Neural cell (in vitro differentiated cells): ENCODE measurements at regions not wholly inside any gene's neighbourhood (a gene's known extent, or its start where the extent isn't known, plus 50 kb on each side); places are given as distances from the start of the nearest gene placed in this dataset.

Source experiments
- H2AFZ ChIP-seq: fragments of 200-600, 300-800 bp; sonication (generic), shearing (Covaris generic); 2 replicates; pipeline ENCODE4 v1.6.0; 2014; ENCODE audit warnings: low read depth, mild to moderate bottlenecking, antibody characterized with exemption, low read length, moderate library complexity
- H3F3A ChIP-seq: fragments of 200-600 bp; shearing (Covaris generic); 2 replicates; pipeline ENCODE4 v1.6.1; 2016; ENCODE audit warnings: mild to moderate bottlenecking, moderate library complexity, mixed read lengths, antibody characterized with exemption, low read length; ENCODE audit not compliant: insufficient read depth, poor library complexity, severe bottlenecking
- H3K27ac ChIP-seq: fragments of 200-600, 300-800 bp; sonication (generic), shearing (Covaris generic); 2 replicates; pipeline ENCODE4 v1.5.1; 2014; ENCODE audit warnings: mild to moderate bottlenecking, low read length, moderate library complexity
- H3K27me3 ChIP-seq: fragments of 300-800, 200-600 bp; sonication (generic), shearing (Covaris generic); 2 replicates; pipeline ENCODE4 v1.6.0; 2014; ENCODE audit warnings: mild to moderate bottlenecking, low read depth, low read length, moderate library complexity; ENCODE audit not compliant: insufficient read depth
- H3K36me3 ChIP-seq: fragments of 300-800, 200-600 bp; sonication (generic), shearing (Covaris generic); 2 replicates; pipeline ENCODE4 v1.5.1; 2014; ENCODE audit warnings: mild to moderate bottlenecking, antibody characterized with exemption, low read length, moderate library complexity; ENCODE audit not compliant: insufficient read depth
- H3K4me2 ChIP-seq: fragments of 300-800, 200-600 bp; sonication (generic), shearing (Covaris generic); 2 replicates; pipeline ENCODE4 v1.6.0; 2014; ENCODE audit warnings: mild to moderate bottlenecking, low read length
- H3K4me3 ChIP-seq: fragments of 300-800, 200-600 bp; sonication (generic), shearing (Covaris generic); 2 replicates; pipeline ENCODE4 v1.5.1; 2014; ENCODE audit warnings: mild to moderate bottlenecking, low read length, moderate library complexity
- H3K79me2 ChIP-seq: fragments of 200-600 bp; shearing (Covaris generic); replicated peaks from 2 replicates; pipeline ENCODE4 v1.6.0; 2014; ENCODE audit warnings: mild to moderate bottlenecking, low read length, moderate library complexity; ENCODE audit not compliant: insufficient read depth
- H3K9ac ChIP-seq: fragments of 300-800, 200-600 bp; sonication (generic), shearing (Covaris generic); 2 replicates; pipeline ENCODE4 v1.6.1; 2016; ENCODE audit warnings: mild to moderate bottlenecking, low read length, mixed read lengths
- H3K9me2 ChIP-seq: fragments of 200-600 bp; shearing (Covaris generic); 2 replicates; pipeline ENCODE4 v1.6.1; 2016; ENCODE audit warnings: mild to moderate bottlenecking, low read length, mixed read lengths; ENCODE audit not compliant: insufficient read depth
- H3K9me3 ChIP-seq: fragments of 200-600, 300-800 bp; sonication (generic), shearing (Covaris generic); 2 replicates; pipeline ENCODE4 v1.6.1; 2016; ENCODE audit warnings: mild to moderate bottlenecking, mixed run types, low read length, moderate library complexity, mixed read lengths
- H4K20me1 ChIP-seq: fragments of 200-600 bp; shearing (Covaris generic); 2 replicates; pipeline ENCODE4 v1.6.1; 2016; ENCODE audit warnings: mild to moderate bottlenecking, mixed run types; ENCODE audit not compliant: insufficient read depth
- EP300 ChIP-seq: fragments of 450-650 bp; conservative IDR thresholded peaks from 2 replicates; pipeline ENCODE4 v1.6.1; 2014; ENCODE audit warnings: antibody characterized with exemption, mild to moderate bottlenecking, moderate library complexity; ENCODE audit not compliant: poor library complexity, severe bottlenecking
- EZH2 ChIP-seq: fragments of 200-600, 300-800 bp; shearing (Covaris generic), sonication (generic); IDR thresholded peaks from 2 replicates; pipeline ENCODE4 v1.6.1; 2014; ENCODE audit warnings: antibody characterized with exemption, low read length, borderline replicate concordance, mild to moderate bottlenecking; ENCODE audit not compliant: insufficient read depth, poor library complexity, severe bottlenecking
- MXI1 ChIP-seq: fragments of 450-650 bp; conservative IDR thresholded peaks from 2 replicates; pipeline ENCODE4 v1.6.1; 2014; ENCODE audit warnings: antibody characterized with exemption, mild to moderate bottlenecking; ENCODE audit not compliant: poor library complexity, severe bottlenecking
- POLR2AphosphoS5 ChIP-seq: IDR thresholded peaks from 2 replicates; pipeline ENCODE4 v1.6.1; 2012
- RAD21 ChIP-seq: fragments of 450-650 bp; conservative IDR thresholded peaks from 2 replicates; pipeline ENCODE4 v1.6.1; 2014; ENCODE audit warnings: antibody characterized with exemption, mild to moderate bottlenecking, moderate library complexity
- SMC3 ChIP-seq: fragments of 450-650 bp; conservative IDR thresholded peaks from 2 replicates; pipeline ENCODE4 v1.6.1; 2014; ENCODE audit warnings: antibody characterized with exemption, mild to moderate bottlenecking, moderate library complexity; ENCODE audit not compliant: poor library complexity
- TAF1 ChIP-seq: IDR thresholded peaks from 2 replicates; pipeline ENCODE4 v1.6.1; 2012; ENCODE audit warnings: low read depth
- TF ChIP-seq, protein P1 (sequence below): fragments of 450-650 bp; IDR thresholded peaks from 2 replicates; pipeline ENCODE4 v1.5.1; 2014; ENCODE audit warnings: antibody characterized with exemption, mild to moderate bottlenecking, moderate library complexity; ENCODE audit not compliant: poor library complexity, severe bottlenecking
- TF ChIP-seq, protein P2 (sequence below): IDR thresholded peaks from 2 replicates; pipeline ENCODE4 v1.6.1; 2012; ENCODE audit warnings: borderline replicate concordance

DNA sequence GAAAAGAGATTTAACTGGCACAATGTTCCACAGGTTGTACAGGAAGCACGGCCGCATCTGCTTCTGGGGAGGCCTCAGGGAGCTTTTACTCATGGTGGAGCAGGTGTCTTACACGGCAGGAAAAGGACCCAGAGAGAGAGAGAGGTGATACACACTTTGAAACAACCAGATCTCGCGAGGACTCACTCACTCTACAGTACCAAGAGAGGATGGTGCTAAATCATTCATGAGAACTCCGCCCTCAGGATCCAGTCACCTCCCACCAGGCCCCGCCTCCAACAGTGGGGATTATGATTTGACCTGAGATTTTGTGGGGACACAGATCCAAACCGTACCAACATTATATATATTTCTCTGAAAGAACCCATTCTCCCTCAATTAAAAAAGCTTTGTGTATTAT lies 79.7 kb upstream of the DOCK10 start:
- Histone ChIP-seq H3K9me3 (no peaks in the 10 kb centered on the region), H2AFZ (no peak overlapping the region), H3K4me3 (no peak overlapping the region), H3K27me3 (no peaks in the 10 kb centered on the region), H3K79me2 (no peaks in the 10 kb centered on the region), H3K9ac (no peak overlapping the region), H3K9me2 (no peaks in the 10 kb centered on the region), H3K36me3 (no peaks in the 10 kb centered on the region), H4K20me1 (no peaks in the 10 kb centered on the region), H3K4me2 (no peak overlapping the region), H3K27ac (no peak overlapping the region), H3F3A (no peaks in the 10 kb centered on the region)
- TF ChIP-seq EZH2 (no peak), SMC3 (no peak), MXI1 (no peak), POLR2AphosphoS5 (no peak), TAF1 (no peak), RAD21 (no peak), EP300 (no peak)
- TF ChIP-seq, protein P1, sequence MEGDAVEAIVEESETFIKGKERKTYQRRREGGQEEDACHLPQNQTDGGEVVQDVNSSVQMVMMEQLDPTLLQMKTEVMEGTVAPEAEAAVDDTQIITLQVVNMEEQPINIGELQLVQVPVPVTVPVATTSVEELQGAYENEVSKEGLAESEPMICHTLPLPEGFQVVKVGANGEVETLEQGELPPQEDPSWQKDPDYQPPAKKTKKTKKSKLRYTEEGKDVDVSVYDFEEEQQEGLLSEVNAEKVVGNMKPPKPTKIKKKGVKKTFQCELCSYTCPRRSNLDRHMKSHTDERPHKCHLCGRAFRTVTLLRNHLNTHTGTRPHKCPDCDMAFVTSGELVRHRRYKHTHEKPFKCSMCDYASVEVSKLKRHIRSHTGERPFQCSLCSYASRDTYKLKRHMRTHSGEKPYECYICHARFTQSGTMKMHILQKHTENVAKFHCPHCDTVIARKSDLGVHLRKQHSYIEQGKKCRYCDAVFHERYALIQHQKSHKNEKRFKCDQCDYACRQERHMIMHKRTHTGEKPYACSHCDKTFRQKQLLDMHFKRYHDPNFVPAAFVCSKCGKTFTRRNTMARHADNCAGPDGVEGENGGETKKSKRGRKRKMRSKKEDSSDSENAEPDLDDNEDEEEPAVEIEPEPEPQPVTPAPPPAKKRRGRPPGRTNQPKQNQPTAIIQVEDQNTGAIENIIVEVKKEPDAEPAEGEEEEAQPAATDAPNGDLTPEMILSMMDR, result no peak
- TF ChIP-seq, protein P2, sequence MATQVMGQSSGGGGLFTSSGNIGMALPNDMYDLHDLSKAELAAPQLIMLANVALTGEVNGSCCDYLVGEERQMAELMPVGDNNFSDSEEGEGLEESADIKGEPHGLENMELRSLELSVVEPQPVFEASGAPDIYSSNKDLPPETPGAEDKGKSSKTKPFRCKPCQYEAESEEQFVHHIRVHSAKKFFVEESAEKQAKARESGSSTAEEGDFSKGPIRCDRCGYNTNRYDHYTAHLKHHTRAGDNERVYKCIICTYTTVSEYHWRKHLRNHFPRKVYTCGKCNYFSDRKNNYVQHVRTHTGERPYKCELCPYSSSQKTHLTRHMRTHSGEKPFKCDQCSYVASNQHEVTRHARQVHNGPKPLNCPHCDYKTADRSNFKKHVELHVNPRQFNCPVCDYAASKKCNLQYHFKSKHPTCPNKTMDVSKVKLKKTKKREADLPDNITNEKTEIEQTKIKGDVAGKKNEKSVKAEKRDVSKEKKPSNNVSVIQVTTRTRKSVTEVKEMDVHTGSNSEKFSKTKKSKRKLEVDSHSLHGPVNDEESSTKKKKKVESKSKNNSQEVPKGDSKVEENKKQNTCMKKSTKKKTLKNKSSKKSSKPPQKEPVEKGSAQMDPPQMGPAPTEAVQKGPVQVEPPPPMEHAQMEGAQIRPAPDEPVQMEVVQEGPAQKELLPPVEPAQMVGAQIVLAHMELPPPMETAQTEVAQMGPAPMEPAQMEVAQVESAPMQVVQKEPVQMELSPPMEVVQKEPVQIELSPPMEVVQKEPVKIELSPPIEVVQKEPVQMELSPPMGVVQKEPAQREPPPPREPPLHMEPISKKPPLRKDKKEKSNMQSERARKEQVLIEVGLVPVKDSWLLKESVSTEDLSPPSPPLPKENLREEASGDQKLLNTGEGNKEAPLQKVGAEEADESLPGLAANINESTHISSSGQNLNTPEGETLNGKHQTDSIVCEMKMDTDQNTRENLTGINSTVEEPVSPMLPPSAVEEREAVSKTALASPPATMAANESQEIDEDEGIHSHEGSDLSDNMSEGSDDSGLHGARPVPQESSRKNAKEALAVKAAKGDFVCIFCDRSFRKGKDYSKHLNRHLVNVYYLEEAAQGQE, result no peak

DNA sequence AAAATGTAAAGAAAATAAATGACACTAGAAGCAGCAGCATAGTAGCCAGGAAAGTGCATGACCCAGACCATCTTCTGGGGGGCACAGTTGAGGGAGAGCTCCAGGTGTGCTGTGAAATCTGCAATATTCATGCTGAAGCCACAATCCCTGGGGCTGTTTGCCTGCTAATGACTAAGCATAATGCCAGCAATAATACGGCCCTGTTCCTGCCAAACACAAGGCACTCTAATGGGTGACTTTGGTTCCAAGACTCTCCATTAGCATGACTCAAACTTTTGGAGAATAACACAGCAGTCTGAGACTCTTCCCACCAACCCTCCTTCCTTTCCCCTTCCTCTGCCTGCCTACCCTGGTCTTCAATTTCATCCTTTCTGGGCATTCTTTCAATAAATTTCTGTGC lies 77.9 kb upstream of the DOCK10 start:
- Histone ChIP-seq H3K79me2 (no peaks in the 10 kb centered on the region), H3K27me3 (no peaks in the 10 kb centered on the region), H3K9me2 (no peaks in the 10 kb centered on the region), H2AFZ (no peak overlapping the region), H3K36me3 (no peaks in the 10 kb centered on the region), H3K27ac (no peak overlapping the region), H3K9ac (no peak overlapping the region), H3F3A (no peaks in the 10 kb centered on the region), H4K20me1 (no peaks in the 10 kb centered on the region), H3K9me3 (no peaks in the 10 kb centered on the region), H3K4me3 (no peak overlapping the region), H3K4me2 (no peak overlapping the region)
- TF ChIP-seq EZH2, result no peak
- no peak for TF ChIP-seq POLR2AphosphoS5
- TF ChIP-seq, protein P2, result no peak
- no peak for TF ChIP-seq RAD21
- TF ChIP-seq EP300, result no peak
- TF ChIP-seq, protein P1, result no peak
- no peak for TF ChIP-seq MXI1
- TF ChIP-seq TAF1, result no peak
- no peak for TF ChIP-seq SMC3
